Natural killer cell treated with Interleukin-12 subunit alpha and Interleukin-12 subunit beta and Interleukin-15 and Interleukin-18, amount 100 ng/mL, for 72 hours (primary cell): ENCODE measurements at regions not wholly inside any gene's neighbourhood (a gene's known extent, or its start where the extent isn't known, plus 50 kb on each side); places are given as distances from the start of the nearest gene placed in this dataset.
A peak's percentile ranks its signal among the peaks of the same experiment; 100 is the strongest.

Experiments used
- ATAC-seq, 2 donors: fragments of 150-1000 bp; cut with Tn5 transposase in 1 of 2; sonication (Bioruptor Pico), chemical (Tn5 transposase) in 1 of 2; 2 replicates each; pipeline ENCODE4 v1.10.0; 2021
- DNase-seq: peaks from one replicate; pipeline ENCODE4 v3.0.0; 2022; ENCODE audit warnings: low spot score
- H3K27ac Mint-ChIP-seq, 2 donors: 1 replicate in 1 of 2; 2 replicates in 1 of 2; pipeline ENCODE4 v1.8.0; 2022; ENCODE audit warnings: mixed read lengths in 2 of 2, mild to moderate bottlenecking in 1 of 2, moderate library complexity in 1 of 2
- H3K27me3 Mint-ChIP-seq, 2 donors: 1 replicate in 1 of 2; 2 replicates in 1 of 2; pipeline ENCODE4 v1.8.0; 2022; ENCODE audit warnings: mixed read lengths in 2 of 2
- H3K36me3 Mint-ChIP-seq: one replicate; pipeline ENCODE4 v1.8.0; 2022; ENCODE audit warnings: mixed read lengths
- H3K4me1 Mint-ChIP-seq, 2 donors: 1 replicate in 1 of 2; 2 replicates in 1 of 2; pipeline ENCODE4 v1.8.0; 2022; ENCODE audit warnings: low read depth in 2 of 2, mixed read lengths in 2 of 2, mild to moderate bottlenecking in 1 of 2
- H3K4me3 Mint-ChIP-seq: one replicate; pipeline ENCODE4 v1.8.0; 2022; ENCODE audit warnings: mixed read lengths
- H3K9me3 Mint-ChIP-seq: 2 replicates; pipeline ENCODE4 v1.8.0; 2022; ENCODE audit warnings: mixed read lengths

- peaks cover 0 to 2% of the 10 kb centered on the region in 2 donors for H3K27me3 Mint-ChIP-seq
- no peak for ATAC-seq
- peaks cover 51 to 64% of the 10 kb centered on the region in 2 donors for H3K4me1 Mint-ChIP-seq
- peak overlapping the region; percentile 88 to 98 for H3K27ac Mint-ChIP-seq
- no peak overlapping the region for H3K4me3 Mint-ChIP-seq
- H3K9me3 Mint-ChIP-seq: no peaks in the 10 kb centered on the region
- no peak for DNase-seq
- H3K36me3 Mint-ChIP-seq: peaks cover 12% of the 10 kb centered on the region
These were observed 135.8 kb downstream of the PTGER3 start for GRCh38 chr1:70911861-70912260.

GRCh38 chr1:70914224-70914623, 133.4 kb downstream of the PTGER3 start:
- DNase-seq (no peak), ATAC-seq (no peak)
- Mint-ChIP-seq H3K4me3 (no peak overlapping the region), H3K4me1 (peaks cover 31 to 44% of the 10 kb centered on the region in 2 donors), H3K27me3 (peaks cover 0 to 2% of the 10 kb centered on the region in 2 donors), H3K9me3 (no peaks in the 10 kb centered on the region), H3K36me3 (peaks cover 12% of the 10 kb centered on the region), H3K27ac (peak overlapping the region in 1 of 2 donors; percentile 91)

- ATAC-seq: no peak
- DNase-seq: no peak
- Mint-ChIP-seq H3K9me3 (peaks cover 3% of the 10 kb centered on the region), H3K4me1 (peaks cover 25 to 38% of the 10 kb centered on the region in 2 donors), H3K27ac (peak overlapping the region; percentile 75 to 91), H3K4me3 (peak overlapping the region; percentile 52), H3K36me3 (peaks cover 12% of the 10 kb centered on the region), H3K27me3 (peaks cover 0 to 2% of the 10 kb centered on the region in 2 donors)
These were observed 132.2 kb downstream of the PTGER3 start for GRCh38 chr1:70915258-70916033.

GRCh38 chr1:70916034-70916427, 131.6 kb downstream of the PTGER3 start:
- Mint-ChIP-seq H3K4me1 (peaks cover 25 to 37% of the 10 kb centered on the region in 2 donors), H3K9me3 (peaks cover 3% of the 10 kb centered on the region), H3K36me3 (peaks cover 12% of the 10 kb centered on the region), H3K4me3 (peak overlapping the region; percentile 52), H3K27ac (peak overlapping the region; percentile 75 to 91), H3K27me3 (peaks cover 0 to 2% of the 10 kb centered on the region in 2 donors)
- no peak for DNase-seq
- ATAC-seq: no peak

- Mint-ChIP-seq H3K27me3 (no peaks in the 10 kb centered on the region), H3K4me3 (no peak overlapping the region), H3K36me3 (peaks cover 14% of the 10 kb centered on the region), H3K27ac (peak overlapping the region in 1 of 2 donors; percentile 37), H3K9me3 (peaks cover 8% of the 10 kb centered on the region), H3K4me1 (peaks cover 20% of the 10 kb centered on the region in 2 donors)
- ATAC-seq: no peak
- no peak for DNase-seq
These were observed 127.8 kb downstream of the PTGER3 start for GRCh38 chr1:70919706-70920323.
